DND-41 (cell line): ENCODE measurements at regions not wholly inside any gene's neighbourhood (a gene's known extent, or its start where the extent isn't known, plus 50 kb on each side); places are given as distances from the start of the nearest gene placed in this dataset.

Experiments used
- ATAC-seq: fragments of 200-7000 bp; cut with Tn5 transposase; 3 replicates; pipeline ENCODE4 v1.9.1; 2021; ENCODE audit warnings: low read depth; ENCODE audit not compliant: insufficient read depth
- DNase-seq: peaks from one replicate; pipeline ENCODE4 v3.0.0-alpha.2; 2020
- H2AFZ ChIP-seq: 2 replicates; pipeline ENCODE4 v1.6.0; 2012; ENCODE audit warnings: low read depth, low read length
- H3K27ac ChIP-seq: 2 replicates; pipeline ENCODE4 v1.5.1; 2012; ENCODE audit warnings: low read length, inconsistent platforms
- H3K27me3 ChIP-seq: fragments of 200-600 bp; sonication (generic); 2 replicates; pipeline ENCODE4 v1.6.0; 2012; ENCODE audit warnings: low read length, mild to moderate bottlenecking, inconsistent platforms; ENCODE audit not compliant: insufficient read depth, poor library complexity
- H3K36me3 ChIP-seq: 2 replicates; pipeline ENCODE4 v1.5.1; 2012; ENCODE audit warnings: low read length, inconsistent platforms; ENCODE audit not compliant: insufficient read depth
- H3K4me1 ChIP-seq: 2 replicates; pipeline ENCODE4 v1.5.1; 2012; ENCODE audit warnings: mild to moderate bottlenecking, low read length; ENCODE audit not compliant: insufficient read depth
- H3K4me2 ChIP-seq: 2 replicates; pipeline ENCODE4 v1.6.0; 2012; ENCODE audit warnings: mild to moderate bottlenecking, moderate library complexity, low read length, inconsistent platforms; ENCODE audit not compliant: insufficient read depth
- H3K4me3 ChIP-seq, 2 experiments: fragments of 200-600 bp in 1 of 2; shearing (Covaris generic) in 1 of 2; 2 replicates each; pipeline ENCODE4 v1.5.1; 2012 to 2016; ENCODE audit warnings: inconsistent platforms in 2 of 2, low read length in 2 of 2, mild to moderate bottlenecking in 2 of 2, low read depth in 1 of 2, moderate library complexity in 1 of 2
- H3K79me2 ChIP-seq: 2 replicates; pipeline ENCODE4 v1.6.0; 2012; ENCODE audit warnings: low read length, inconsistent platforms; ENCODE audit not compliant: insufficient read depth
- H3K9ac ChIP-seq: 2 replicates; pipeline ENCODE4 v1.6.0; 2012; ENCODE audit warnings: low read depth, mild to moderate bottlenecking, inconsistent platforms, low read length, moderate library complexity
- H3K9me3 ChIP-seq: 2 replicates; pipeline ENCODE4 v1.5.1; 2012; ENCODE audit warnings: low read length, moderate library complexity, mild to moderate bottlenecking, inconsistent platforms; ENCODE audit not compliant: insufficient read depth, severe bottlenecking
- H4K20me1 ChIP-seq: 2 replicates; pipeline ENCODE4 v1.6.0; 2012; ENCODE audit warnings: low read length; ENCODE audit not compliant: insufficient read depth
- CTCF ChIP-seq: IDR thresholded peaks from 2 replicates; pipeline ENCODE4 v1.5.1; 2012; ENCODE audit warnings: borderline replicate concordance, low read length, moderate library complexity, mild to moderate bottlenecking; ENCODE audit not compliant: poor library complexity, severe bottlenecking; ENCODE audit errors: extremely low read depth
- EZH2 ChIP-seq: IDR thresholded peaks from 3 replicates; pipeline ENCODE4 v1.6.1; 2012; ENCODE audit warnings: borderline replicate concordance, low read depth, mild to moderate bottlenecking, moderate library complexity, low read length, inconsistent platforms; ENCODE audit not compliant: severe bottlenecking

GRCh38 chr13:81211713-81212112 lies 870.8 kb upstream of the SPRY2 start:
- no peak overlapping the region for H3K4me3 ChIP-seq
- H3K9ac ChIP-seq: no peak overlapping the region
- TF ChIP-seq CTCF: no peak
- no peak for TF ChIP-seq EZH2
- ATAC-seq (no peak), DNase-seq (no peak)
- no peaks in the 10 kb centered on the region for H4K20me1 ChIP-seq
- H3K27me3 ChIP-seq: no peaks in the 10 kb centered on the region
- H3K4me2 ChIP-seq: no peak overlapping the region
- no peak overlapping the region for H2AFZ ChIP-seq
- no peaks in the 10 kb centered on the region for H3K4me1 ChIP-seq
- no peak overlapping the region for H3K27ac ChIP-seq
- H3K36me3 ChIP-seq: no peaks in the 10 kb centered on the region
- H3K79me2 ChIP-seq: no peaks in the 10 kb centered on the region
- H3K9me3 ChIP-seq: no peaks in the 10 kb centered on the region

- Histone ChIP-seq H3K27me3 (no peaks in the 10 kb centered on the region), H3K36me3 (no peaks in the 10 kb centered on the region), H3K9ac (no peak overlapping the region), H3K27ac (no peak overlapping the region), H3K9me3 (no peaks in the 10 kb centered on the region), H3K4me2 (no peak overlapping the region), H3K4me3 (no peak overlapping the region), H2AFZ (no peak overlapping the region), H3K79me2 (no peaks in the 10 kb centered on the region), H3K4me1 (no peaks in the 10 kb centered on the region), H4K20me1 (no peaks in the 10 kb centered on the region)
- DNase-seq (no peak), ATAC-seq (no peak)
- TF ChIP-seq CTCF (no peak), EZH2 (no peak)
These were observed 866.7 kb upstream of the SPRY2 start for GRCh38 chr13:81207636-81208035.

- Histone ChIP-seq H4K20me1 (no peaks in the 10 kb centered on the region), H3K4me3 (no peak overlapping the region), H3K27ac (no peak overlapping the region), H3K79me2 (no peaks in the 10 kb centered on the region), H2AFZ (no peak overlapping the region), H3K9me3 (no peaks in the 10 kb centered on the region), H3K36me3 (no peaks in the 10 kb centered on the region), H3K4me1 (no peaks in the 10 kb centered on the region), H3K27me3 (no peaks in the 10 kb centered on the region), H3K9ac (no peak overlapping the region), H3K4me2 (no peak overlapping the region)
- no peak for TF ChIP-seq EZH2
- TF ChIP-seq CTCF: no peak
- DNase-seq (no peak), ATAC-seq (no peak)
These were observed 866.3 kb upstream of the SPRY2 start for GRCh38 chr13:81207231-81207630.

GRCh38 chr13:81203783-81204182 lies 862.9 kb upstream of the SPRY2 start:
- no peaks in the 10 kb centered on the region for H3K9me3 ChIP-seq
- H3K4me1 ChIP-seq: no peaks in the 10 kb centered on the region
- no peak for ATAC-seq
- H3K4me2 ChIP-seq: no peak overlapping the region
- no peak overlapping the region for H3K27ac ChIP-seq
- H3K9ac ChIP-seq: no peak overlapping the region
- H3K79me2 ChIP-seq: no peaks in the 10 kb centered on the region
- TF ChIP-seq CTCF (no peak), EZH2 (no peak)
- H3K27me3 ChIP-seq: no peaks in the 10 kb centered on the region
- H4K20me1 ChIP-seq: no peaks in the 10 kb centered on the region
- no peak overlapping the region for H2AFZ ChIP-seq
- DNase-seq: no peak
- no peaks in the 10 kb centered on the region for H3K36me3 ChIP-seq
- no peak overlapping the region for H3K4me3 ChIP-seq
